GM23248 (cell line): ENCODE measurements at regions not wholly inside any gene's neighbourhood (a gene's known extent, or its start where the extent isn't known, plus 50 kb on each side); places are given as distances from the start of the nearest gene placed in this dataset.

Source experiments
- EZH2 ChIP-seq: fragments of 200-600 bp; sonication (generic); IDR thresholded peaks from 2 replicates; pipeline ENCODE4 v1.6.1; 2018; ENCODE audit warnings: antibody characterized with exemption, mild to moderate bottlenecking; ENCODE audit not compliant: insufficient read depth, poor library complexity, severe bottlenecking
- EZH2phosphoT487 ChIP-seq: fragments of 200-600 bp; sonication (generic); IDR thresholded peaks from 2 replicates; pipeline ENCODE4 v1.6.1; 2018; ENCODE audit warnings: antibody characterized with exemption, moderate library complexity, mild to moderate bottlenecking, low read depth; ENCODE audit not compliant: insufficient read depth

- no peak for TF ChIP-seq EZH2
- TF ChIP-seq EZH2phosphoT487 = no peak
These were observed 834.3 kb upstream of the COBL start for GRCh38 chr7:52150952-52151351.
